ENCODE measurements at regions not wholly inside any gene's neighbourhood (a gene's known extent, or its start where the extent isn't known, plus 50 kb on each side); places are given as distances from the start of the nearest gene placed in this dataset.

- H3K27me3 ChIP-seq = no peaks in the 10 kb centered on the region
- H3K4me1 ChIP-seq = peaks cover 0 to 7% (median 6%) of the 10 kb centered on the region in 3 donors
- no peaks in the 10 kb centered on the region for H3K9me3 ChIP-seq
- no peaks in the 10 kb centered on the region for H3K36me3 ChIP-seq
- TF ChIP-seq CTCF (IDR thresholded peaks at IDR 0.05) (no peak), EP300 (IDR thresholded peaks at IDR 0.05) (no peak), POLR2A (IDR thresholded peaks at IDR 0.05) (no peak), POLR2AphosphoS5 (IDR thresholded peaks at IDR 0.05) (no peak)
- ATAC-seq = no peak
- no peak overlapping the region for H3K4me3 ChIP-seq
- H3K27ac ChIP-seq = no peak overlapping the region
- 87 to 89% methylated on average over 3 of the region's 3 CpGs for WGBS, 2 donors (ENCODE audit: low coverage in 1 of 2)
These were observed 538.5 kb upstream of the JAG1 start for GRCh38 chr20:11212272-11212671.

- no peaks in the 10 kb centered on the region for H3K9me3 ChIP-seq
- peaks cover 0 to 9% (median 9%) of the 10 kb centered on the region in 3 donors for H3K4me1 ChIP-seq
- H3K4me3 ChIP-seq = no peak overlapping the region
- WGBS, 2 donors (ENCODE audit: low coverage in 1 of 2) = 70 to 75% methylated on average over 4 to 5 of the region's 5 CpGs
- H3K27ac ChIP-seq = no peak overlapping the region
- ATAC-seq = no peak
- TF ChIP-seq EP300 (IDR thresholded peaks at IDR 0.05) = no peak
- no peak for TF ChIP-seq POLR2AphosphoS5 (IDR thresholded peaks at IDR 0.05)
- no peak for TF ChIP-seq CTCF (IDR thresholded peaks at IDR 0.05)
- no peak for TF ChIP-seq POLR2A (IDR thresholded peaks at IDR 0.05)
- H3K36me3 ChIP-seq = no peaks in the 10 kb centered on the region
- H3K27me3 ChIP-seq = no peaks in the 10 kb centered on the region
These were observed 539.1 kb upstream of the JAG1 start for GRCh38 chr20:11212902-11213301.

GRCh38 chr20:11214256-11214840, 540.5 kb upstream of the JAG1 start:
- WGBS, 2 donors (ENCODE audit: low coverage in 1 of 2) = 88 to 100% methylated on average over 2 to 4 of the region's 6 CpGs
- no peak overlapping the region for H3K27ac ChIP-seq
- no peak for TF ChIP-seq EP300 (IDR thresholded peaks at IDR 0.05)
- TF ChIP-seq POLR2AphosphoS5 (IDR thresholded peaks at IDR 0.05) = no peak
- no peak for TF ChIP-seq POLR2A (IDR thresholded peaks at IDR 0.05)
- no peak for TF ChIP-seq CTCF (IDR thresholded peaks at IDR 0.05)

GRCh38 chr20:11216451-11217314, 542.9 kb upstream of the JAG1 start:
- Histone ChIP-seq H3K9me3 (no peaks in the 10 kb centered on the region), H3K36me3 (no peaks in the 10 kb centered on the region), H3K4me3 (no peak overlapping the region), H3K4me1 (peaks cover 0 to 9% (median 9%) of the 10 kb centered on the region in 3 donors), H3K27me3 (no peaks in the 10 kb centered on the region), H3K27ac (peak overlapping the region in 1 of 4 donors; percentile 31)
- TF ChIP-seq POLR2AphosphoS5 (IDR thresholded peaks at IDR 0.05) (no peak), POLR2A (IDR thresholded peaks at IDR 0.05) (no peak), CTCF (IDR thresholded peaks at IDR 0.05) (no peak), EP300 (IDR thresholded peaks at IDR 0.05) (no peak)
- WGBS, 2 donors (ENCODE audit: low coverage in 1 of 2) = 58 to 66% methylated on average over 6 to 7 of the region's 7 CpGs
- ATAC-seq = peak; percentile 19

More at GRCh38 chr20:11214256-11214840, 540.5 kb upstream of the JAG1 start:
- H3K9me3 ChIP-seq = no peaks in the 10 kb centered on the region
- H3K4me3 ChIP-seq = no peak overlapping the region
- no peak for ATAC-seq
- H3K27me3 ChIP-seq = no peaks in the 10 kb centered on the region
- no peaks in the 10 kb centered on the region for H3K36me3 ChIP-seq
- peaks cover 0 to 9% (median 9%) of the 10 kb centered on the region in 3 donors for H3K4me1 ChIP-seq
